HepG2 (cell line): ENCODE measurements at regions not wholly inside any gene's neighbourhood (a gene's known extent, or its start where the extent isn't known, plus 50 kb on each side); places are given as distances from the start of the nearest gene placed in this dataset.

Experiments
- MAZ ChIP-seq, 2 experiments: sonication (generic) in 1 of 2; formaldehyde crosslinking in 1 of 2; IDR thresholded peaks; 2 replicates each; pipeline versions ENCODE4 v1.5.0 to v1.6.1; 2012 to 2020; ENCODE audit warnings: low read depth in 2 of 2, mild to moderate bottlenecking in 2 of 2, borderline replicate concordance in 1 of 2, improper control_type of control experiment in 1 of 2, low read length in 1 of 2, missing genetic modification reagents in 1 of 2, moderate library complexity in 1 of 2
- NR3C1 ChIP-seq: sonication (generic); formaldehyde crosslinking; IDR thresholded peaks from 2 replicates; pipeline ENCODE4 v1.4.0; 2020; ENCODE audit warnings: missing genetic modification reagents
- RNF219 ChIP-seq: sonication (generic); formaldehyde crosslinking; IDR thresholded peaks from 2 replicates; pipeline ENCODE4 v1.5.0; 2020; ENCODE audit warnings: mild to moderate bottlenecking, missing genetic modification reagents
- SP4 ChIP-seq: sonication (generic); formaldehyde crosslinking; IDR thresholded peaks from 2 replicates; pipeline ENCODE4 v1.8.1; 2023; ENCODE audit warnings: mild to moderate bottlenecking, missing genetic modification reagents
- TEAD3 ChIP-seq: optimal IDR thresholded peaks from 2 replicates; pipeline ENCODE3; 2016; ENCODE audit warnings: borderline replicate concordance
- THAP7 ChIP-seq: sonication (generic); formaldehyde crosslinking; IDR thresholded peaks from 2 replicates; pipeline ENCODE4 v1.8.1; 2023; ENCODE audit warnings: mild to moderate bottlenecking, missing genetic modification reagents
- ZKSCAN1 ChIP-seq: fragments of 150-350 bp; IDR thresholded peaks from 2 replicates; pipeline ENCODE4 v1.6.1; 2014; ENCODE audit warnings: low read length
- ZNF546 ChIP-seq: sonication (generic); formaldehyde crosslinking; conservative IDR thresholded peaks from 2 replicates; pipeline ENCODE4 v1.8.1; 2023; ENCODE audit warnings: mild to moderate bottlenecking, missing genetic modification reagents
- ZNF713 ChIP-seq: sonication (generic); formaldehyde crosslinking; IDR thresholded peaks from 2 replicates; pipeline ENCODE4 v1.4.0; 2020; ENCODE audit warnings: mild to moderate bottlenecking, missing genetic modification reagents
- ZNF788 ChIP-seq: sonication (generic); formaldehyde crosslinking; IDR thresholded peaks from 2 replicates; pipeline ENCODE4 v1.5.0; 2020; ENCODE audit warnings: mild to moderate bottlenecking, missing genetic modification reagents, borderline replicate concordance
- TF ChIP-seq, protein P1 (sequence below): sonication (generic); formaldehyde crosslinking; IDR thresholded peaks from 2 replicates; pipeline ENCODE4 v1.4.0; 2020; ENCODE audit warnings: mild to moderate bottlenecking, missing genetic modification reagents
- TF ChIP-seq, protein P2 (sequence below): sonication (generic); formaldehyde crosslinking; IDR thresholded peaks from 2 replicates; pipeline ENCODE4 v1.8.1; 2022; ENCODE audit warnings: mild to moderate bottlenecking, missing genetic modification reagents

GRCh38 chr4:107130157-107130556 lies 94.0 kb upstream of the DKK2 start:
- TF ChIP-seq, protein P1, sequence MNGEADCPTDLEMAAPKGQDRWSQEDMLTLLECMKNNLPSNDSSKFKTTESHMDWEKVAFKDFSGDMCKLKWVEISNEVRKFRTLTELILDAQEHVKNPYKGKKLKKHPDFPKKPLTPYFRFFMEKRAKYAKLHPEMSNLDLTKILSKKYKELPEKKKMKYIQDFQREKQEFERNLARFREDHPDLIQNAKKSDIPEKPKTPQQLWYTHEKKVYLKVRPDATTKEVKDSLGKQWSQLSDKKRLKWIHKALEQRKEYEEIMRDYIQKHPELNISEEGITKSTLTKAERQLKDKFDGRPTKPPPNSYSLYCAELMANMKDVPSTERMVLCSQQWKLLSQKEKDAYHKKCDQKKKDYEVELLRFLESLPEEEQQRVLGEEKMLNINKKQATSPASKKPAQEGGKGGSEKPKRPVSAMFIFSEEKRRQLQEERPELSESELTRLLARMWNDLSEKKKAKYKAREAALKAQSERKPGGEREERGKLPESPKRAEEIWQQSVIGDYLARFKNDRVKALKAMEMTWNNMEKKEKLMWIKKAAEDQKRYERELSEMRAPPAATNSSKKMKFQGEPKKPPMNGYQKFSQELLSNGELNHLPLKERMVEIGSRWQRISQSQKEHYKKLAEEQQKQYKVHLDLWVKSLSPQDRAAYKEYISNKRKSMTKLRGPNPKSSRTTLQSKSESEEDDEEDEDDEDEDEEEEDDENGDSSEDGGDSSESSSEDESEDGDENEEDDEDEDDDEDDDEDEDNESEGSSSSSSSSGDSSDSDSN (CRISPR knock-in tag) = no peak
- TF ChIP-seq ZNF713 (no peak), ZKSCAN1 (no peak), TEAD3 (no peak), MAZ (IDR thresholded peaks at IDR 0.05; ENCODE audit: borderline replicate concordance, low read depth, low read length) (no peak), MAZ (CRISPR knock-in tag; IDR thresholded peaks at IDR 0.05; ENCODE audit: low read depth) (no peak), ZNF788 (CRISPR knock-in tag) (no peak), ZNF546 (CRISPR knock-in tag) (no peak), RNF219 (CRISPR knock-in tag) (no peak), SP4 (CRISPR knock-in tag) (no peak), THAP7 (CRISPR knock-in tag) (no peak), NR3C1 (CRISPR knock-in tag) (no peak)
- TF ChIP-seq, protein P2, sequence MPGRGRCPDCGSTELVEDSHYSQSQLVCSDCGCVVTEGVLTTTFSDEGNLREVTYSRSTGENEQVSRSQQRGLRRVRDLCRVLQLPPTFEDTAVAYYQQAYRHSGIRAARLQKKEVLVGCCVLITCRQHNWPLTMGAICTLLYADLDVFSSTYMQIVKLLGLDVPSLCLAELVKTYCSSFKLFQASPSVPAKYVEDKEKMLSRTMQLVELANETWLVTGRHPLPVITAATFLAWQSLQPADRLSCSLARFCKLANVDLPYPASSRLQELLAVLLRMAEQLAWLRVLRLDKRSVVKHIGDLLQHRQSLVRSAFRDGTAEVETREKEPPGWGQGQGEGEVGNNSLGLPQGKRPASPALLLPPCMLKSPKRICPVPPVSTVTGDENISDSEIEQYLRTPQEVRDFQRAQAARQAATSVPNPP = no peak
